Astrocyte (in vitro differentiated cells and primary cell): ENCODE measurements at regions not wholly inside any gene's neighbourhood (a gene's known extent, or its start where the extent isn't known, plus 50 kb on each side); places are given as distances from the start of the nearest gene placed in this dataset.

Source experiments
- DNase-seq: peaks from one replicate; pipeline ENCODE4 v3.0.0-alpha.2; 2010; ENCODE audit warnings: low read depth
- FAIRE-seq: peaks from 2 replicates; lab custom pipeline; 2011; peaks lifted over from hg19 to GRCh38; lab: Jason Lieb, UNC
- H2AFZ ChIP-seq: 2 replicates; pipeline ENCODE4 v1.6.0; 2012; ENCODE audit warnings: low read depth, low read length, inconsistent platforms
- H3K27ac ChIP-seq: 2 replicates; pipeline ENCODE4 v1.5.1; 2011; ENCODE audit warnings: low read depth, low read length, inconsistent platforms
- H3K27me3 ChIP-seq: 2 replicates; pipeline ENCODE4 v1.6.0; 2011; ENCODE audit warnings: low read length, inconsistent platforms; ENCODE audit not compliant: insufficient read depth
- H3K36me3 ChIP-seq: 2 replicates; pipeline ENCODE4 v1.5.1; 2011; ENCODE audit warnings: low read length, inconsistent platforms; ENCODE audit not compliant: insufficient read depth
- H3K4me1 ChIP-seq: 2 replicates; pipeline ENCODE4 v1.5.1; 2011; ENCODE audit warnings: low read length, inconsistent platforms; ENCODE audit not compliant: insufficient read depth
- H3K4me2 ChIP-seq: 2 replicates; pipeline ENCODE4 v1.6.0; 2012; ENCODE audit warnings: low read length, inconsistent platforms
- H3K4me3 ChIP-seq: 2 replicates; pipeline ENCODE4 v1.5.1; 2011; ENCODE audit warnings: low read depth, mild to moderate bottlenecking, low read length, inconsistent platforms; ENCODE audit not compliant: insufficient read depth
- H3K79me2 ChIP-seq: 2 replicates; pipeline ENCODE4 v1.6.0; 2012; ENCODE audit warnings: mild to moderate bottlenecking, low read length, inconsistent platforms; ENCODE audit not compliant: insufficient read depth
- H3K9ac ChIP-seq: 2 replicates; pipeline ENCODE4 v1.6.0; 2012; ENCODE audit warnings: mild to moderate bottlenecking, low read length, inconsistent platforms
- H3K9me3 ChIP-seq: 2 replicates; pipeline ENCODE4 v1.5.1; 2012; ENCODE audit warnings: low read depth, mild to moderate bottlenecking, low read length, inconsistent platforms; ENCODE audit not compliant: insufficient read depth
- H4K20me1 ChIP-seq: 2 replicates; pipeline ENCODE4 v1.6.0; 2012; ENCODE audit warnings: low read length, inconsistent platforms; ENCODE audit not compliant: insufficient read depth
- H3K27ac Mint-ChIP-seq: one replicate; pipeline ENCODE4 v1.8.0; 2021; ENCODE audit warnings: mild to moderate bottlenecking, mixed read lengths; ENCODE audit not compliant: unreplicated experiment
- H3K27me3 Mint-ChIP-seq: one replicate; pipeline ENCODE4 v1.8.0; 2021; ENCODE audit warnings: low read depth, mixed read lengths; ENCODE audit not compliant: unreplicated experiment
- H3K36me3 Mint-ChIP-seq: one replicate; pipeline ENCODE4 v1.8.0; 2021; ENCODE audit warnings: low read depth, mixed read lengths; ENCODE audit not compliant: unreplicated experiment
- H3K4me1 Mint-ChIP-seq: one replicate; pipeline ENCODE4 v1.8.0; 2021; ENCODE audit warnings: low read depth, mixed read lengths; ENCODE audit not compliant: unreplicated experiment
- H3K4me3 Mint-ChIP-seq: one replicate; pipeline ENCODE4 v1.8.0; 2021; ENCODE audit warnings: mild to moderate bottlenecking, moderate library complexity, mixed read lengths; ENCODE audit not compliant: unreplicated experiment
- H3K9me3 Mint-ChIP-seq: one replicate; pipeline ENCODE4 v1.8.0; 2021; ENCODE audit warnings: mild to moderate bottlenecking, mixed read lengths; ENCODE audit not compliant: unreplicated experiment
- CTCF ChIP-seq: IDR thresholded peaks from 2 replicates; pipeline ENCODE4 v1.5.1; 2011; ENCODE audit warnings: low read depth, mild to moderate bottlenecking, inconsistent platforms, low read length, moderate library complexity; ENCODE audit not compliant: insufficient read depth
- EZH2 ChIP-seq: IDR thresholded peaks from 2 replicates; pipeline ENCODE4 v1.6.1; 2012; ENCODE audit warnings: mild to moderate bottlenecking, low read length, inconsistent platforms; ENCODE audit not compliant: insufficient read depth

GRCh38 chr4:128394778-128395177 is 107.2 kb upstream of the PGRMC2 start:
- Histone ChIP-seq H3K79me2 (no peaks in the 10 kb centered on the region), H3K9me3 (no peaks in the 10 kb centered on the region), H3K36me3 (no peaks in the 10 kb centered on the region), H3K4me3 (no peak overlapping the region), H3K4me2 (no peak overlapping the region), H4K20me1 (no peaks in the 10 kb centered on the region), H3K27me3 (no peaks in the 10 kb centered on the region), H3K4me1 (peaks cover 3% of the 10 kb centered on the region), H3K9ac (no peak overlapping the region), H3K27ac (no peak overlapping the region), H2AFZ (no peak overlapping the region)
- H3K27me3 Mint-ChIP-seq = no peaks in the 10 kb centered on the region
- H3K9me3 Mint-ChIP-seq = peaks cover 5% of the 10 kb centered on the region
- peaks cover 8% of the 10 kb centered on the region for H3K36me3 Mint-ChIP-seq
- TF ChIP-seq EZH2 (no peak), CTCF (no peak)
- H3K27ac Mint-ChIP-seq = no peak overlapping the region
- DNase-seq (peak; percentile 75), FAIRE-seq (peak; percentile 88)
- H3K4me1 Mint-ChIP-seq = peaks cover 19% of the 10 kb centered on the region
- no peak overlapping the region for H3K4me3 Mint-ChIP-seq

- H4K20me1 ChIP-seq = no peaks in the 10 kb centered on the region
- TF ChIP-seq EZH2 = no peak
- no peak for TF ChIP-seq CTCF
- Mint-ChIP-seq H3K4me3 (no peak overlapping the region), H3K27ac (peak overlapping the region; percentile 56), H3K4me1 (peaks cover 28% of the 10 kb centered on the region), H3K36me3 (peaks cover 3% of the 10 kb centered on the region), H3K9me3 (peaks cover 2% of the 10 kb centered on the region), H3K27me3 (no peaks in the 10 kb centered on the region)
- no peak overlapping the region for H3K27ac ChIP-seq
- DNase-seq (peak; percentile 79), FAIRE-seq (no peak)
- no peak overlapping the region for H3K4me3 ChIP-seq
- no peaks in the 10 kb centered on the region for H3K36me3 ChIP-seq
- no peaks in the 10 kb centered on the region for H3K79me2 ChIP-seq
- H3K4me1 ChIP-seq = peaks cover 5% of the 10 kb centered on the region
- H3K9me3 ChIP-seq = no peaks in the 10 kb centered on the region
- no peak overlapping the region for H2AFZ ChIP-seq
- no peak overlapping the region for H3K9ac ChIP-seq
- H3K27me3 ChIP-seq = no peaks in the 10 kb centered on the region
- H3K4me2 ChIP-seq = peak overlapping the region; percentile 39
These were observed 105.6 kb upstream of the PGRMC2 start for GRCh38 chr4:128393101-128393704.

- TF ChIP-seq CTCF (no peak), EZH2 (no peak)
- Histone ChIP-seq H3K27me3 (no peaks in the 10 kb centered on the region), H3K36me3 (no peaks in the 10 kb centered on the region), H4K20me1 (no peaks in the 10 kb centered on the region), H3K9me3 (no peaks in the 10 kb centered on the region), H3K4me1 (peaks cover 30% of the 10 kb centered on the region), H3K4me3 (no peak overlapping the region), H3K79me2 (no peaks in the 10 kb centered on the region), H3K9ac (no peak overlapping the region), H3K27ac (no peak overlapping the region), H2AFZ (no peak overlapping the region), H3K4me2 (no peak overlapping the region)
- DNase-seq (no peak), FAIRE-seq (no peak)
- Mint-ChIP-seq H3K27ac (no peak overlapping the region), H3K27me3 (no peaks in the 10 kb centered on the region), H3K9me3 (no peaks in the 10 kb centered on the region), H3K36me3 (peaks cover 3% of the 10 kb centered on the region), H3K4me3 (no peak overlapping the region), H3K4me1 (peaks cover 54% of the 10 kb centered on the region)
These were observed 102.9 kb upstream of the PGRMC2 start for GRCh38 chr4:128390475-128390996.
